ENCODE measurements at regions not wholly inside any gene's neighbourhood (a gene's known extent, or its start where the extent isn't known, plus 50 kb on each side); places are given as distances from the start of the nearest gene placed in this dataset.

GRCh38 chr22:47398491-47398890, 636.0 kb downstream of the TBC1D22A start:
- no peaks in the 10 kb centered on the region for H3K36me3 ChIP-seq
- 71 to 82% methylated on average over 11 of the region's 11 CpGs for WGBS, 2 donors
- no peak overlapping the region for H3K4me3 ChIP-seq
- no peak for TF ChIP-seq POLR2AphosphoS5 (IDR thresholded peaks at IDR 0.05)
- TF ChIP-seq POLR2A (IDR thresholded peaks at IDR 0.05), result no peak
- TF ChIP-seq EP300 (IDR thresholded peaks at IDR 0.05), result no peak
- TF ChIP-seq, protein P1, sequence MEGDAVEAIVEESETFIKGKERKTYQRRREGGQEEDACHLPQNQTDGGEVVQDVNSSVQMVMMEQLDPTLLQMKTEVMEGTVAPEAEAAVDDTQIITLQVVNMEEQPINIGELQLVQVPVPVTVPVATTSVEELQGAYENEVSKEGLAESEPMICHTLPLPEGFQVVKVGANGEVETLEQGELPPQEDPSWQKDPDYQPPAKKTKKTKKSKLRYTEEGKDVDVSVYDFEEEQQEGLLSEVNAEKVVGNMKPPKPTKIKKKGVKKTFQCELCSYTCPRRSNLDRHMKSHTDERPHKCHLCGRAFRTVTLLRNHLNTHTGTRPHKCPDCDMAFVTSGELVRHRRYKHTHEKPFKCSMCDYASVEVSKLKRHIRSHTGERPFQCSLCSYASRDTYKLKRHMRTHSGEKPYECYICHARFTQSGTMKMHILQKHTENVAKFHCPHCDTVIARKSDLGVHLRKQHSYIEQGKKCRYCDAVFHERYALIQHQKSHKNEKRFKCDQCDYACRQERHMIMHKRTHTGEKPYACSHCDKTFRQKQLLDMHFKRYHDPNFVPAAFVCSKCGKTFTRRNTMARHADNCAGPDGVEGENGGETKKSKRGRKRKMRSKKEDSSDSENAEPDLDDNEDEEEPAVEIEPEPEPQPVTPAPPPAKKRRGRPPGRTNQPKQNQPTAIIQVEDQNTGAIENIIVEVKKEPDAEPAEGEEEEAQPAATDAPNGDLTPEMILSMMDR (IDR thresholded peaks at IDR 0.05), result no peak
- H3K4me1 ChIP-seq, result no peaks in the 10 kb centered on the region
- no peaks in the 10 kb centered on the region for H3K27me3 ChIP-seq
- intact Hi-C loops (cut with DNase I), result no loop called here
- H3K9me3 ChIP-seq, result no peaks in the 10 kb centered on the region
- H3K27ac ChIP-seq, result no peak overlapping the region
- no peak for DNase-seq

- no peak overlapping the region for H3K27ac ChIP-seq
- no peak for TF ChIP-seq POLR2AphosphoS5 (IDR thresholded peaks at IDR 0.05)
- TF ChIP-seq EP300 (IDR thresholded peaks at IDR 0.05), result no peak
- no peak for TF ChIP-seq POLR2A (IDR thresholded peaks at IDR 0.05)
- TF ChIP-seq, protein P1 (IDR thresholded peaks at IDR 0.05), result no peak
- DNase-seq, result no peak
- no peak overlapping the region for H3K4me3 ChIP-seq
- H3K4me1 ChIP-seq, result no peaks in the 10 kb centered on the region
- 72 to 82% methylated on average over 9 of the region's 9 CpGs for WGBS, 2 donors
- no peaks in the 10 kb centered on the region for H3K36me3 ChIP-seq
- intact Hi-C loops (cut with DNase I), result no loop called here
- no peaks in the 10 kb centered on the region for H3K27me3 ChIP-seq
- H3K9me3 ChIP-seq, result no peaks in the 10 kb centered on the region
Observed at GRCh38 chr22:47397673-47398072, 635.2 kb downstream of the TBC1D22A start.

- Histone ChIP-seq H3K4me3 (no peak overlapping the region), H3K27ac (no peak overlapping the region), H3K9me3 (no peaks in the 10 kb centered on the region), H3K36me3 (no peaks in the 10 kb centered on the region), H3K27me3 (no peaks in the 10 kb centered on the region), H3K4me1 (no peaks in the 10 kb centered on the region)
- TF ChIP-seq POLR2AphosphoS5 (IDR thresholded peaks at IDR 0.05) (no peak), EP300 (IDR thresholded peaks at IDR 0.05) (no peak), POLR2A (IDR thresholded peaks at IDR 0.05) (no peak)
- TF ChIP-seq, protein P1 (IDR thresholded peaks at IDR 0.05), result no peak
- DNase-seq, result no peak
- WGBS, 2 donors, result 79 to 88% methylated on average over 12 of the region's 12 CpGs
- intact Hi-C loops (cut with DNase I), result no loop called here
Observed at GRCh38 chr22:47396515-47396914, 634.1 kb downstream of the TBC1D22A start.

GRCh38 chr22:47396105-47396504, 633.7 kb downstream of the TBC1D22A start:
- DNase-seq, result no peak
- H3K27me3 ChIP-seq, result no peaks in the 10 kb centered on the region
- no peak overlapping the region for H3K4me3 ChIP-seq
- no peaks in the 10 kb centered on the region for H3K4me1 ChIP-seq
- intact Hi-C loops (cut with DNase I), result no loop called here
- TF ChIP-seq, protein P1 (IDR thresholded peaks at IDR 0.05), result no peak
- TF ChIP-seq EP300 (IDR thresholded peaks at IDR 0.05) (no peak), POLR2A (IDR thresholded peaks at IDR 0.05) (no peak), POLR2AphosphoS5 (IDR thresholded peaks at IDR 0.05) (no peak)
- no peak overlapping the region for H3K27ac ChIP-seq
- 90 to 93% methylated on average over 12 of the region's 12 CpGs for WGBS, 2 donors
- H3K9me3 ChIP-seq, result no peaks in the 10 kb centered on the region
- no peaks in the 10 kb centered on the region for H3K36me3 ChIP-seq

DNA sequence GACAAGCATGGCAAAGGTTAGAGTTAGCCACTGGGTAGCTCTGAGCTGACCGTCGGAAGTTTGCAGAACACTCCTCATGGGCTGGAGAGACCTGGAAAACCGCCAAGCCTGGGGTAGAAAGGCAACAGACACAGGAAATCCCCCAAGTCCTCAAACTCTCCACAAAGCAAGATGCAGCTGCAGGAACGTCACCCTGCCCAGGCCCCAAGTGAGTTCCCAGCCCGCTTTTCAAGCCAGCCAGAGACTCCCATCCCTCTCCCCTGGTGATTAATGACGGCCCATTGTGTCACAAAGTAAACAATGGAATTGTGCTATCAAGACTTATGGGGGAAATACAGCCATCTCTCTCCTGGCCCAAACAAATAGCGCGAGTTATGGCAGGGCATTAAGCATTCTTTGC, 633.0 kb downstream of the TBC1D22A start:
- WGBS, 2 donors, result 13 to 37% methylated on average over 8 of the region's 8 CpGs
- no peak for DNase-seq

More for the DNA sequence above, 633.0 kb downstream of the TBC1D22A start:
- intact Hi-C loops (cut with DNase I), result no loop called here
- H3K27me3 ChIP-seq, result no peaks in the 10 kb centered on the region
- TF ChIP-seq, protein P1 (IDR thresholded peaks at IDR 0.05), result no peak
- TF ChIP-seq POLR2AphosphoS5 (IDR thresholded peaks at IDR 0.05), result no peak
- TF ChIP-seq EP300 (IDR thresholded peaks at IDR 0.05), result no peak
- no peak for TF ChIP-seq POLR2A (IDR thresholded peaks at IDR 0.05)
- no peaks in the 10 kb centered on the region for H3K36me3 ChIP-seq
- no peaks in the 10 kb centered on the region for H3K4me1 ChIP-seq
- no peak overlapping the region for H3K4me3 ChIP-seq
- H3K27ac ChIP-seq, result no peak overlapping the region
- no peaks in the 10 kb centered on the region for H3K9me3 ChIP-seq
